ENCODE measurements at regions not wholly inside any gene's neighbourhood (a gene's known extent, or its start where the extent isn't known, plus 50 kb on each side); places are given as distances from the start of the nearest gene placed in this dataset.

- DNase-seq, result no peak
- H3K27me3 Mint-ChIP-seq (ENCODE audit: low read depth, poor library complexity), result peaks cover 25% of the 10 kb centered on the region
- no peaks in the 10 kb centered on the region for H3K36me3 Mint-ChIP-seq (ENCODE audit: low read depth)
- peaks cover 7% of the 10 kb centered on the region for H3K4me1 Mint-ChIP-seq
- no peak for TF ChIP-seq CTCF (IDR thresholded peaks at IDR 0.05)
- H3K27ac Mint-ChIP-seq, result no peak overlapping the region
- no peaks in the 10 kb centered on the region for H3K9me3 Mint-ChIP-seq
- H3K4me3 Mint-ChIP-seq, result no peak overlapping the region
Measured at GRCh38 chr19:30741566-30741965, 369.4 kb downstream of the ZNF536 start.

GRCh38 chr19:30739394-30739793 is 367.2 kb downstream of the ZNF536 start:
- Mint-ChIP-seq H3K27ac (no peak overlapping the region), H3K27me3 (ENCODE audit: low read depth, poor library complexity) (peaks cover 20% of the 10 kb centered on the region), H3K36me3 (ENCODE audit: low read depth) (no peaks in the 10 kb centered on the region), H3K4me1 (peaks cover 25% of the 10 kb centered on the region), H3K4me3 (no peak overlapping the region), H3K9me3 (no peaks in the 10 kb centered on the region)
- TF ChIP-seq CTCF (IDR thresholded peaks at IDR 0.05), result no peak
- no peak for DNase-seq

GRCh38 chr19:30738047-30738446 is 365.9 kb downstream of the ZNF536 start:
- TF ChIP-seq CTCF (IDR thresholded peaks at IDR 0.05), result no peak
- Mint-ChIP-seq H3K27me3 (ENCODE audit: low read depth, poor library complexity) (peaks cover 23% of the 10 kb centered on the region), H3K4me3 (no peak overlapping the region), H3K27ac (no peak overlapping the region), H3K36me3 (ENCODE audit: low read depth) (no peaks in the 10 kb centered on the region), H3K9me3 (no peaks in the 10 kb centered on the region), H3K4me1 (peaks cover 36% of the 10 kb centered on the region)
- no peak for DNase-seq

GRCh38 chr19:30734669-30735068 is 362.5 kb downstream of the ZNF536 start:
- no peak overlapping the region for H3K4me3 Mint-ChIP-seq
- H3K9me3 Mint-ChIP-seq, result no peaks in the 10 kb centered on the region
- TF ChIP-seq CTCF (IDR thresholded peaks at IDR 0.05), result no peak
- H3K27me3 Mint-ChIP-seq (ENCODE audit: low read depth, poor library complexity), result peaks cover 15% of the 10 kb centered on the region
- no peak for DNase-seq
- no peak overlapping the region for H3K27ac Mint-ChIP-seq
- peaks cover 36% of the 10 kb centered on the region for H3K4me1 Mint-ChIP-seq
- H3K36me3 Mint-ChIP-seq (ENCODE audit: low read depth), result no peaks in the 10 kb centered on the region

GRCh38 chr19:30733826-30734550 is 361.8 kb downstream of the ZNF536 start:
- Mint-ChIP-seq H3K27me3 (ENCODE audit: low read depth, poor library complexity) (peaks cover 18% of the 10 kb centered on the region), H3K4me3 (no peak overlapping the region), H3K9me3 (no peaks in the 10 kb centered on the region), H3K4me1 (peaks cover 36% of the 10 kb centered on the region), H3K27ac (peak overlapping the region; percentile 5), H3K36me3 (ENCODE audit: low read depth) (no peaks in the 10 kb centered on the region)
- TF ChIP-seq CTCF (IDR thresholded peaks at IDR 0.05), result no peak
- DNase-seq, result peak; percentile 14

GRCh38 chr19:30731591-30731990 is 359.4 kb downstream of the ZNF536 start:
- no peaks in the 10 kb centered on the region for H3K36me3 Mint-ChIP-seq (ENCODE audit: low read depth)
- DNase-seq, result no peak
- H3K27ac Mint-ChIP-seq, result no peak overlapping the region
- peaks cover 39% of the 10 kb centered on the region for H3K4me1 Mint-ChIP-seq
- no peaks in the 10 kb centered on the region for H3K9me3 Mint-ChIP-seq
- no peak for TF ChIP-seq CTCF (IDR thresholded peaks at IDR 0.05)
- peaks cover 25% of the 10 kb centered on the region for H3K27me3 Mint-ChIP-seq (ENCODE audit: low read depth, poor library complexity)
- no peak overlapping the region for H3K4me3 Mint-ChIP-seq

All from nephron progenitor cell (in vitro differentiated cells).